ENCODE measurements at regions not wholly inside any gene's neighbourhood (a gene's known extent, or its start where the extent isn't known, plus 50 kb on each side); places are given as distances from the start of the nearest gene placed in this dataset.
"Not testable (repeated sequence)": the region's sequence is repeated elsewhere in the genome, so short reads cannot be mapped to it uniquely, and the experiment has no call there.

- no peak for TF ChIP-seq NKRF (conservative IDR thresholded peaks at IDR 0.05)
- TF ChIP-seq IKZF1 (conservative IDR thresholded peaks at IDR 0.05) = 0 out of 2 replicates have a peak, but pooled peaks have one; percentile 11
- TF ChIP-seq, protein P1, sequence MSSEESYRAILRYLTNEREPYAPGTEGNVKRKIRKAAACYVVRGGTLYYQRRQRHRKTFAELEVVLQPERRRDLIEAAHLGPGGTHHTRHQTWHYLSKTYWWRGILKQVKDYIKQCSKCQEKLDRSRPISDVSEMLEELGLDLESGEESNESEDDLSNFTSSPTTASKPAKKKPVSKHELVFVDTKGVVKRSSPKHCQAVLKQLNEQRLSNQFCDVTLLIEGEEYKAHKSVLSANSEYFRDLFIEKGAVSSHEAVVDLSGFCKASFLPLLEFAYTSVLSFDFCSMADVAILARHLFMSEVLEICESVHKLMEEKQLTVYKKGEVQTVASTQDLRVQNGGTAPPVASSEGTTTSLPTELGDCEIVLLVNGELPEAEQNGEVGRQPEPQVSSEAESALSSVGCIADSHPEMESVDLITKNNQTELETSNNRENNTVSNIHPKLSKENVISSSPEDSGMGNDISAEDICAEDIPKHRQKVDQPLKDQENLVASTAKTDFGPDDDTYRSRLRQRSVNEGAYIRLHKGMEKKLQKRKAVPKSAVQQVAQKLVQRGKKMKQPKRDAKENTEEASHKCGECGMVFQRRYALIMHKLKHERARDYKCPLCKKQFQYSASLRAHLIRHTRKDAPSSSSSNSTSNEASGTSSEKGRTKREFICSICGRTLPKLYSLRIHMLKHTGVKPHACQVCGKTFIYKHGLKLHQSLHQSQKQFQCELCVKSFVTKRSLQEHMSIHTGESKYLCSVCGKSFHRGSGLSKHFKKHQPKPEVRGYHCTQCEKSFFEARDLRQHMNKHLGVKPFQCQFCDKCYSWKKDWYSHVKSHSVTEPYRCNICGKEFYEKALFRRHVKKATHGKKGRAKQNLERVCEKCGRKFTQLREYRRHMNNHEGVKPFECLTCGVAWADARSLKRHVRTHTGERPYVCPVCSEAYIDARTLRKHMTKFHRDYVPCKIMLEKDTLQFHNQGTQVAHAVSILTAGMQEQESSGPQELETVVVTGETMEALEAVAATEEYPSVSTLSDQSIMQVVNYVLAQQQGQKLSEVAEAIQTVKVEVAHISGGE (CRISPR knock-in tag; IDR thresholded peaks at IDR 0.05) = no peak
- TF ChIP-seq NBN (IDR thresholded peaks at IDR 0.05) = no peak
- TF ChIP-seq ZNF384 (IDR thresholded peaks at IDR 0.05; ENCODE audit: borderline replicate concordance, low read depth, low read length) = no peak
- TF ChIP-seq NR2F1 (conservative IDR thresholded peaks at IDR 0.05) = peak; percentile 58
- no peak for TF ChIP-seq SRF (IDR thresholded peaks at IDR 0.05; ENCODE audit: low read depth in 2 of 2, low read length in 2 of 2)
- TF ChIP-seq MTA2 (IDR thresholded peaks at IDR 0.05; ENCODE audit: low read depth) = 0 out of 2 replicates have a peak, but pooled peaks have one; percentile 55
- no peak for TF ChIP-seq TCF7 (IDR thresholded peaks at IDR 0.05; ENCODE audit: borderline replicate concordance)
- peak; percentile 54 for TF ChIP-seq RUNX3 (IDR thresholded peaks at IDR 0.05; ENCODE audit: low read length)
- TF ChIP-seq IKZF2 (IDR thresholded peaks at IDR 0.05) = peak in 1 of 2 experiments; percentile 5; a peak in 2 of 4 replicates
- TF ChIP-seq POLR2A (IDR thresholded peaks at IDR 0.05; ENCODE audit: low read depth, low read length) = no peak
Measured at GRCh38 chr2:44104855-44105271, 63.8 kb upstream of the PPM1B start (continued).

- H3K27ac ChIP-seq (ENCODE audit: control insufficient read depth, insufficient read depth); intact Hi-C loops (cut with micrococcal nuclease; ENCODE audit: unreplicated experiment); H3K79me2 ChIP-seq (ENCODE audit: control insufficient read depth, insufficient read depth, low read length); FAIRE-seq; H3K36me3 ChIP-seq (ENCODE audit: control insufficient read depth in 2 of 2, insufficient read depth in 2 of 2, low read length in 1 of 2); H4K20me1 ChIP-seq (ENCODE audit: control insufficient read depth, insufficient read depth); POLR2A ChIA-PET; H2AFZ ChIP-seq (ENCODE audit: control insufficient read depth, low read depth, low read length); BruUV-seq (replicated peaks); H3K4me2 ChIP-seq (ENCODE audit: control insufficient read depth, insufficient read depth); H3K4me3 ChIP-seq; ATAC-seq; DNase-seq (ENCODE audit: low read depth, low spot score); H3K27me3 ChIP-seq (replicated peaks in 1 of 2; ENCODE audit: control insufficient read depth in 2 of 2, insufficient read depth in 2 of 2, low read length in 1 of 2); H3K9ac ChIP-seq (ENCODE audit: control insufficient read depth, insufficient read depth, low read length); H3K9me3 ChIP-seq (replicated peaks; ENCODE audit: control insufficient read depth, insufficient read depth, low read length); in situ Hi-C loops (cut with MboI): not testable (repeated sequence)
- peaks cover 10% of the 10 kb centered on the region for H3K4me1 ChIP-seq (ENCODE audit: control insufficient read depth, insufficient read depth, low read length)
- CTCF ChIA-PET = interaction anchor here (0.9 to 2.5 kb wide), 2 partner anchors 19 to 284 kb away, joined by 3 to 16 read pairs; no protein-coding TSS in a partner anchor
- SMC1A ChIA-PET (ENCODE audit: uncharacterized antibody, unreplicated experiment) = interaction anchor here (1.1 to 3.0 kb wide), 5 partner anchors 9 to 83 kb away, joined by 3 to 16 read pairs (median 3); no protein-coding TSS in a partner anchor
- RAD21 ChIA-PET (ENCODE audit: unreplicated experiment) = interaction anchor here (2.5 kb wide), 1 partner anchor 16 kb away, joined by 13 read pairs; no protein-coding TSS in a partner anchor
- WGBS (ENCODE audit: insufficient coverage, insufficient replicate concordance, low lambda C conversion rate, missing lambda C conversion rate) = 74% methylated on average over 9 of the region's 9 CpGs
Measured at GRCh38 chr2:44106509-44106908, 62.2 kb upstream of the PPM1B start.
